ENCODE measurements at regions not wholly inside any gene's neighbourhood (a gene's known extent, or its start where the extent isn't known, plus 50 kb on each side); places are given as distances from the start of the nearest gene placed in this dataset.

- no peaks in the 10 kb centered on the region for H4K20me1 ChIP-seq (ENCODE audit: insufficient read depth, low read length)
- H3K4me1 Mint-ChIP-seq (ENCODE audit: low read depth, unreplicated experiment) = no peaks in the 10 kb centered on the region
- DNase-seq (ENCODE audit: low read depth) = no peak
- no peaks in the 10 kb centered on the region for H3K79me2 ChIP-seq (ENCODE audit: insufficient read depth, low read length)
- H3K4me1 ChIP-seq (ENCODE audit: insufficient read depth, low read length) = peaks cover 5% of the 10 kb centered on the region
- H3K9ac ChIP-seq (ENCODE audit: low read length) = no peak overlapping the region
- no peaks in the 10 kb centered on the region for H3K9me3 Mint-ChIP-seq (ENCODE audit: unreplicated experiment)
- no peaks in the 10 kb centered on the region for H3K9me3 ChIP-seq (ENCODE audit: insufficient read depth, low read depth, low read length)
- H3K36me3 ChIP-seq (ENCODE audit: insufficient read depth, low read length) = no peaks in the 10 kb centered on the region
- H3K4me2 ChIP-seq (ENCODE audit: low read length) = no peak overlapping the region
- no peak for TF ChIP-seq EZH2 (IDR thresholded peaks at IDR 0.05; ENCODE audit: insufficient read depth, low read length)
- TF ChIP-seq, protein P1, sequence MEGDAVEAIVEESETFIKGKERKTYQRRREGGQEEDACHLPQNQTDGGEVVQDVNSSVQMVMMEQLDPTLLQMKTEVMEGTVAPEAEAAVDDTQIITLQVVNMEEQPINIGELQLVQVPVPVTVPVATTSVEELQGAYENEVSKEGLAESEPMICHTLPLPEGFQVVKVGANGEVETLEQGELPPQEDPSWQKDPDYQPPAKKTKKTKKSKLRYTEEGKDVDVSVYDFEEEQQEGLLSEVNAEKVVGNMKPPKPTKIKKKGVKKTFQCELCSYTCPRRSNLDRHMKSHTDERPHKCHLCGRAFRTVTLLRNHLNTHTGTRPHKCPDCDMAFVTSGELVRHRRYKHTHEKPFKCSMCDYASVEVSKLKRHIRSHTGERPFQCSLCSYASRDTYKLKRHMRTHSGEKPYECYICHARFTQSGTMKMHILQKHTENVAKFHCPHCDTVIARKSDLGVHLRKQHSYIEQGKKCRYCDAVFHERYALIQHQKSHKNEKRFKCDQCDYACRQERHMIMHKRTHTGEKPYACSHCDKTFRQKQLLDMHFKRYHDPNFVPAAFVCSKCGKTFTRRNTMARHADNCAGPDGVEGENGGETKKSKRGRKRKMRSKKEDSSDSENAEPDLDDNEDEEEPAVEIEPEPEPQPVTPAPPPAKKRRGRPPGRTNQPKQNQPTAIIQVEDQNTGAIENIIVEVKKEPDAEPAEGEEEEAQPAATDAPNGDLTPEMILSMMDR (IDR thresholded peaks at IDR 0.05; ENCODE audit: insufficient read depth, low read depth, low read length) = no peak
- no peaks in the 10 kb centered on the region for H3K27me3 Mint-ChIP-seq (ENCODE audit: low read depth, unreplicated experiment)
- no peak overlapping the region for H3K4me3 ChIP-seq (ENCODE audit: insufficient read depth, low read depth, low read length)
- H3K4me3 Mint-ChIP-seq (ENCODE audit: unreplicated experiment) = no peak overlapping the region
- no peak for FAIRE-seq
- H3K27me3 ChIP-seq (ENCODE audit: insufficient read depth, low read length) = no peaks in the 10 kb centered on the region
- no peaks in the 10 kb centered on the region for H3K36me3 Mint-ChIP-seq (ENCODE audit: low read depth, unreplicated experiment)
- H3K27ac ChIP-seq (ENCODE audit: low read depth, low read length) = no peak overlapping the region
- no peak overlapping the region for H2AFZ ChIP-seq (ENCODE audit: low read depth, low read length)
- H3K27ac Mint-ChIP-seq (ENCODE audit: unreplicated experiment) = no peak overlapping the region
Observed at GRCh38 chr11:106344966-106345365, 267.5 kb downstream of the AASDHPPT start.

GRCh38 chr11:106353031-106353430 lies 275.6 kb downstream of the AASDHPPT start:
- Histone ChIP-seq H3K79me2 (ENCODE audit: insufficient read depth, low read length) (no peaks in the 10 kb centered on the region), H3K9ac (ENCODE audit: low read length) (no peak overlapping the region), H3K27ac (ENCODE audit: low read depth, low read length) (no peak overlapping the region), H3K4me2 (ENCODE audit: low read length) (no peak overlapping the region), H3K27me3 (ENCODE audit: insufficient read depth, low read length) (no peaks in the 10 kb centered on the region), H2AFZ (ENCODE audit: low read depth, low read length) (no peak overlapping the region), H4K20me1 (ENCODE audit: insufficient read depth, low read length) (no peaks in the 10 kb centered on the region), H3K4me1 (ENCODE audit: insufficient read depth, low read length) (no peaks in the 10 kb centered on the region), H3K4me3 (ENCODE audit: insufficient read depth, low read depth, low read length) (no peak overlapping the region), H3K36me3 (ENCODE audit: insufficient read depth, low read length) (no peaks in the 10 kb centered on the region), H3K9me3 (ENCODE audit: insufficient read depth, low read depth, low read length) (no peaks in the 10 kb centered on the region)
- Mint-ChIP-seq H3K36me3 (ENCODE audit: low read depth, unreplicated experiment) (no peaks in the 10 kb centered on the region), H3K9me3 (ENCODE audit: unreplicated experiment) (peaks cover 1% of the 10 kb centered on the region), H3K4me1 (ENCODE audit: low read depth, unreplicated experiment) (no peaks in the 10 kb centered on the region), H3K4me3 (ENCODE audit: unreplicated experiment) (no peak overlapping the region), H3K27me3 (ENCODE audit: low read depth, unreplicated experiment) (no peaks in the 10 kb centered on the region), H3K27ac (ENCODE audit: unreplicated experiment) (no peak overlapping the region)
- DNase-seq (ENCODE audit: low read depth) (no peak), FAIRE-seq (no peak)
- no peak for TF ChIP-seq EZH2 (IDR thresholded peaks at IDR 0.05; ENCODE audit: insufficient read depth, low read length)
- TF ChIP-seq, protein P1 (IDR thresholded peaks at IDR 0.05; ENCODE audit: insufficient read depth, low read depth, low read length) = no peak

DNA sequence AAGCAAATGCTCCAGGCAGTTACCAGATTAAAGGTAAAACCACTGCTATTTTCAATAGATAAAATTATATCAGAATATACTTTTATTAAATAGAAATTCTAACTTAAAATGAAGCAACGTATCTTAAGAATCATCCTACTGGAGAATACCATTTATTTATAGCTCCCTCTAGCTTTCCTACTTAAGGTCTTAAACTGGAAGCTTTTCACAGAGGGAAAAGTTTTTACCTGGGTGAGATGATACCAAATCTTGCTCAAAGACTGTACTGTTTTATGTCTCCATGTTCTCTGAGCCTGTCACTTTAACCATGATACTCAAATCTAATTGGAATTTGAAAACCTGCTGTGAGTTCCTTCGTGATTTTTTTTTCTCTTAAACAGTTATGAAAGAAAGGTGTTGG lies 291.8 kb downstream of the AASDHPPT start:
- H3K4me1 Mint-ChIP-seq (ENCODE audit: low read depth, unreplicated experiment) = peaks cover 16% of the 10 kb centered on the region
- no peak for DNase-seq (ENCODE audit: low read depth)
- Histone ChIP-seq H3K4me3 (ENCODE audit: insufficient read depth, low read depth, low read length) (no peak overlapping the region), H3K9me3 (ENCODE audit: insufficient read depth, low read depth, low read length) (no peaks in the 10 kb centered on the region), H3K9ac (ENCODE audit: low read length) (peak overlapping the region; percentile 44), H2AFZ (ENCODE audit: low read depth, low read length) (peak overlapping the region; percentile 22), H3K27ac (ENCODE audit: low read depth, low read length) (peak overlapping the region; percentile 72), H3K79me2 (ENCODE audit: insufficient read depth, low read length) (no peaks in the 10 kb centered on the region), H4K20me1 (ENCODE audit: insufficient read depth, low read length) (no peaks in the 10 kb centered on the region), H3K27me3 (ENCODE audit: insufficient read depth, low read length) (no peaks in the 10 kb centered on the region), H3K36me3 (ENCODE audit: insufficient read depth, low read length) (no peaks in the 10 kb centered on the region), H3K4me1 (ENCODE audit: insufficient read depth, low read length) (peaks cover 14% of the 10 kb centered on the region), H3K4me2 (ENCODE audit: low read length) (peak overlapping the region; percentile 58)
- no peak for FAIRE-seq
- H3K36me3 Mint-ChIP-seq (ENCODE audit: low read depth, unreplicated experiment) = no peaks in the 10 kb centered on the region
- H3K4me3 Mint-ChIP-seq (ENCODE audit: unreplicated experiment) = no peak overlapping the region
- no peaks in the 10 kb centered on the region for H3K27me3 Mint-ChIP-seq (ENCODE audit: low read depth, unreplicated experiment)
- H3K27ac Mint-ChIP-seq (ENCODE audit: unreplicated experiment) = peak overlapping the region; percentile 34
- no peaks in the 10 kb centered on the region for H3K9me3 Mint-ChIP-seq (ENCODE audit: unreplicated experiment)
- TF ChIP-seq, protein P1 (IDR thresholded peaks at IDR 0.05; ENCODE audit: insufficient read depth, low read depth, low read length) = no peak
- no peak for TF ChIP-seq EZH2 (IDR thresholded peaks at IDR 0.05; ENCODE audit: insufficient read depth, low read length)

All from astrocyte (in vitro differentiated cells and primary cell).